ENCODE measurements at regions not wholly inside any gene's neighbourhood (a gene's known extent, or its start where the extent isn't known, plus 50 kb on each side); places are given as distances from the start of the nearest gene placed in this dataset.

DNA sequence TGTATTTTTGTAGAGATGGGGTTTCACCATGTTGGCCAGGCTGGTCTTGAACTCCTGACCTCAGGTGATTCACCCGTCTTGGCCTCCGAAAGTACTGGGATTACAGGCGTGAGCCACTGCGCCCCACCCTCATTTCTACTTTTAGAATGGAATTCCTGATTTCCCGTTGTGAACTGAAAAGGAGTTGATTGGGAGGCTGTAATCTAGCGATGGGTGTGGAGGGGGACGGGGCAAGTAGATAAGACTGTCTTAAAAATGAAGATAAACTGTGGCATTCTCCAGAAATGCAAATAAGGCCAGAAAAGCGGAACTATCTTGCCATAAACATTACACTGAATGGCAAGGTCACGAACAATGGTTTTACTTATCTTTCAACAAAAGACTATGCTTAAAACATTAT lies 135.4 kb downstream of the TRIB2 start:
- CTCF ChIA-PET: no interaction called here
- Histone ChIP-seq H3K4me3 (no peak overlapping the region), H3K9me3 (peaks cover 7% of the 10 kb centered on the region; the same call in 2 of the 3 replicates), H3K4me2 (no peak overlapping the region), H3K4me1 (no peaks in the 10 kb centered on the region), H3K27ac (no peak overlapping the region)
- DNase-seq (ENCODE audit: low read depth in 1 of 2, low spot score in 1 of 2) (no peak), FAIRE-seq (no peak), ATAC-seq (no peak)
- POLR2A ChIA-PET: no interaction called here
- TF ChIP-seq, protein P1, sequence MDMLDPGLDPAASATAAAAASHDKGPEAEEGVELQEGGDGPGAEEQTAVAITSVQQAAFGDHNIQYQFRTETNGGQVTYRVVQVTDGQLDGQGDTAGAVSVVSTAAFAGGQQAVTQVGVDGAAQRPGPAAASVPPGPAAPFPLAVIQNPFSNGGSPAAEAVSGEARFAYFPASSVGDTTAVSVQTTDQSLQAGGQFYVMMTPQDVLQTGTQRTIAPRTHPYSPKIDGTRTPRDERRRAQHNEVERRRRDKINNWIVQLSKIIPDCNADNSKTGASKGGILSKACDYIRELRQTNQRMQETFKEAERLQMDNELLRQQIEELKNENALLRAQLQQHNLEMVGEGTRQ (IDR thresholded peaks at IDR 0.05): no peak
- TF ChIP-seq, protein P2, sequence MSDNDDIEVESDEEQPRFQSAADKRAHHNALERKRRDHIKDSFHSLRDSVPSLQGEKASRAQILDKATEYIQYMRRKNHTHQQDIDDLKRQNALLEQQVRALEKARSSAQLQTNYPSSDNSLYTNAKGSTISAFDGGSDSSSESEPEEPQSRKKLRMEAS (IDR thresholded peaks at IDR 0.05): no peak
- TF ChIP-seq ZFP36 (IDR thresholded peaks at IDR 0.05; ENCODE audit: borderline replicate concordance, partially characterized antibody) (no peak), HOXB13 (CRISPR knock-in tag; IDR thresholded peaks at IDR 0.05; ENCODE audit: low read depth) (no peak), NPAS2 (CRISPR knock-in tag; IDR thresholded peaks at IDR 0.05; ENCODE audit: borderline replicate concordance) (no peak), NR3C1 (IDR thresholded peaks at IDR 0.05) (no peak), NFE2L2 (conservative IDR thresholded peaks at IDR 0.05; ENCODE audit: low read length) (no peak), RAD21 (conservative IDR thresholded peaks at IDR 0.05 in 1 of 2, IDR thresholded peaks at IDR 0.05 in 1 of 2) (no peak), GATA3 (IDR thresholded peaks at IDR 0.05; ENCODE audit: borderline replicate concordance) (no peak), SMC3 (IDR thresholded peaks at IDR 0.05) (no peak), POLR2A (IDR thresholded peaks at IDR 0.05; ENCODE audit: low read length) (no peak), ZNF302 (CRISPR knock-in tag; IDR thresholded peaks at IDR 0.05) (no peak), MAFK (IDR thresholded peaks at IDR 0.05; ENCODE audit: partially characterized antibody) (no peak), BHLHE40 (IDR thresholded peaks at IDR 0.05; ENCODE audit: low read depth, low read length) (no peak), EP300 (IDR thresholded peaks at IDR 0.05) (no peak), HOXB5 (CRISPR knock-in tag; IDR thresholded peaks at IDR 0.05) (no peak)
- TF ChIP-seq, protein P3, sequence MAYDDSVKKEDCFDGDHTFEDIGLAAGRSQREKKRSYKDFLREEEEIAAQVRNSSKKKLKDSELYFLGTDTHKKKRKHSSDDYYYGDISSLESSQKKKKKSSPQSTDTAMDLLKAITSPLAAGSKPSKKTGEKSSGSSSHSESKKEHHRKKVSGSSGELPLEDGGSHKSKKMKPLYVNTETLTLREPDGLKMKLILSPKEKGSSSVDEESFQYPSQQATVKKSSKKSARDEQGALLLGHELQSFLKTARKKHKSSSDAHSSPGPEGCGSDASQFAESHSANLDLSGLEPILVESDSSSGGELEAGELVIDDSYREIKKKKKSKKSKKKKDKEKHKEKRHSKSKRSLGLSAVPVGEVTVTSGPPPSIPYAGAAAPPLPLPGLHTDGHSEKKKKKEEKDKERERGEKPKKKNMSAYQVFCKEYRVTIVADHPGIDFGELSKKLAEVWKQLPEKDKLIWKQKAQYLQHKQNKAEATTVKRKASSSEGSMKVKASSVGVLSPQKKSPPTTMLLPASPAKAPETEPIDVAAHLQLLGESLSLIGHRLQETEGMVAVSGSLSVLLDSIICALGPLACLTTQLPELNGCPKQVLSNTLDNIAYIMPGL (CRISPR knock-in tag; IDR thresholded peaks at IDR 0.05; ENCODE audit: borderline replicate concordance): no peak
- WGBS (ENCODE audit: missing lambda C conversion rate): 17% methylated on average over 9 of the region's 9 CpGs

DNA sequence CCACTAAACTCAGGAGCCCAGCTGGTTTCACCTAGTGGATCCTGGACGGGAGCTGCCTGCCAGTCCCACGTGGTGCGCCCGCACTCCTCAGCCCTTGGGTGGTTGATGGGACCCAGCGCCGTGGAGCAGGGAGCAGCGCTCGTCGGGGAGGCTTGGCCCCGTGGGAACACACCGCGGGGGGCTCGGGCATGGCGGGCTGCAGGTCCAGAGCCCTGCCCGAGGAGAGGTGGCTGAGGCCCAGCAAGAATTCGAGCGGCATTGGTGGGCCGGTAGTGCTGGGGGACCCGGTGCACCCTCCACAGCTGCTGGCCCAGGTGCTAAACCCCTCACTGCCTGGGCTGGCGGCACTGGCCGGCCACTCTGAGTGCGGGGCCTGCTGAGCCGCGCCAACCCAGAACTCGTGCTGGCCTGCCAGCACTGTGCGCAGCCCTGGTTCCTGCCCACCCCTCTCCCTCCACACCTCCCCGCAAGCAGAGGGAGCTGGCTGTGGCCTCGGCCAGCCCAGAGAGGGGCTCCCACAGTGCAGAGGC lies 137.3 kb downstream of the TRIB2 start:
- 44% methylated on average over 15 of the region's 28 CpGs for WGBS (ENCODE audit: missing lambda C conversion rate)
- no peaks in the 10 kb centered on the region for H3K4me1 ChIP-seq
- TF ChIP-seq MAZ (IDR thresholded peaks at IDR 0.05; ENCODE audit: borderline replicate concordance, low read depth, low read length) (no peak), FOSB (CRISPR knock-in tag; IDR thresholded peaks at IDR 0.05) (no peak), EHF (CRISPR knock-in tag; IDR thresholded peaks at IDR 0.05) (no peak), GATA3 (IDR thresholded peaks at IDR 0.05; ENCODE audit: borderline replicate concordance) (no peak), KDM1A (IDR thresholded peaks at IDR 0.05; ENCODE audit: low read depth) (no peak), CBX2 (IDR thresholded peaks at IDR 0.05; ENCODE audit: borderline replicate concordance, low read depth) (no peak), RARB (CRISPR knock-in tag; IDR thresholded peaks at IDR 0.05) (no peak), NR3C1 (IDR thresholded peaks at IDR 0.05) (no peak)
- TF ChIP-seq, protein P2 (IDR thresholded peaks at IDR 0.05): no peak
- TF ChIP-seq, protein P3 (CRISPR knock-in tag; IDR thresholded peaks at IDR 0.05; ENCODE audit: borderline replicate concordance): no peak
- TF ChIP-seq, protein P4, sequence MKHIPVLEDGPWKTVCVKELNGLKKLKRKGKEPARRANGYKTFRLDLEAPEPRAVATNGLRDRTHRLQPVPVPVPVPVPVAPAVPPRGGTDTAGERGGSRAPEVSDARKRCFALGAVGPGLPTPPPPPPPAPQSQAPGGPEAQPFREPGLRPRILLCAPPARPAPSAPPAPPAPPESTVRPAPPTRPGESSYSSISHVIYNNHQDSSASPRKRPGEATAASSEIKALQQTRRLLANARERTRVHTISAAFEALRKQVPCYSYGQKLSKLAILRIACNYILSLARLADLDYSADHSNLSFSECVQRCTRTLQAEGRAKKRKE (CRISPR knock-in tag; IDR thresholded peaks at IDR 0.05; ENCODE audit: low read depth): no peak
- TF ChIP-seq, protein P5, sequence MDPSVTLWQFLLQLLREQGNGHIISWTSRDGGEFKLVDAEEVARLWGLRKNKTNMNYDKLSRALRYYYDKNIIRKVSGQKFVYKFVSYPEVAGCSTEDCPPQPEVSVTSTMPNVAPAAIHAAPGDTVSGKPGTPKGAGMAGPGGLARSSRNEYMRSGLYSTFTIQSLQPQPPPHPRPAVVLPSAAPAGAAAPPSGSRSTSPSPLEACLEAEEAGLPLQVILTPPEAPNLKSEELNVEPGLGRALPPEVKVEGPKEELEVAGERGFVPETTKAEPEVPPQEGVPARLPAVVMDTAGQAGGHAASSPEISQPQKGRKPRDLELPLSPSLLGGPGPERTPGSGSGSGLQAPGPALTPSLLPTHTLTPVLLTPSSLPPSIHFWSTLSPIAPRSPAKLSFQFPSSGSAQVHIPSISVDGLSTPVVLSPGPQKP (IDR thresholded peaks at IDR 0.05; ENCODE audit: low read depth, low read length): no peak

More for the DNA sequence above, 137.3 kb downstream of the TRIB2 start:
- CTCF ChIA-PET: no interaction called here
- H3K4me3 ChIP-seq: no peak overlapping the region
- H3K4me2 ChIP-seq: no peak overlapping the region
- DNase-seq (ENCODE audit: low read depth in 1 of 2, low spot score in 1 of 2) (no peak), ATAC-seq (no peak), FAIRE-seq (no peak)
- peaks cover 7% of the 10 kb centered on the region; the same call in 2 of the 3 replicates for H3K9me3 ChIP-seq
- H3K27ac ChIP-seq: no peak overlapping the region
- POLR2A ChIA-PET: no interaction called here

Measured in A549 (cell line).